Activated CD8-positive, alpha-beta memory T cell treated with anti-CD3 and anti-CD28 coated beads for 36 hours (primary cell): ENCODE measurements at regions not wholly inside any gene's neighbourhood (a gene's known extent, or its start where the extent isn't known, plus 50 kb on each side); places are given as distances from the start of the nearest gene placed in this dataset.
"Not testable (repeated sequence)": the region's sequence is repeated elsewhere in the genome, so short reads cannot be mapped to it uniquely, and the experiment has no call there.

Experiments used
- CTCF ChIA-PET: fragments of 350-600 bp; sonication (Branson Sonifier 250); formaldehyde crosslinking; loops from one replicate; lab custom pipeline; 2021; ENCODE audit warnings: antibody characterized with exemption; lab: Charles Lee
- POLR2A ChIA-PET: fragments of 350-600 bp; sonication (Branson Sonifier 250); formaldehyde crosslinking; loops from one replicate; lab custom pipeline; 2021; ENCODE audit warnings: antibody characterized with exemption; lab: Charles Lee

DNA sequence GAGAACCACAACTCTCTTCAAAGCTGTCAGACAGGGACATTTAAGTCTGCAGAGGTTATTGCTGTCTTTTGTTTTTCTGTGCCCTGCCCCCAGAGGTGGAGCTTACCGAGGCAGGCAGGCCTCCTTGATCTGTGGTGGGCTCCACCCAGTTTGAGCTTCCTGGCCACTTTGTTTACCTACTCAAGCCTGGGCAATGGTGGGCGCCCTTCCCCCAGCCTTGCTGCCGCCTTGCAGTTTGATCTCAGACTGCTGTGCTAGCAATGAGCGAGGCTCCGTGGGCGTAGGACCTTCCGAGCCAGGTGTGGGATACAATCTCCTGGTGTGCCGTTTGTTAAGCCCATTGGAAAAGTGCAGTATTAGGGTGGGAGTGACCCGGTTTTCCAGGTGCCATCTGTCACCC, 822.1 kb downstream of the KCNMA1 start:
- POLR2A ChIA-PET, CTCF ChIA-PET: not testable (repeated sequence)

DNA sequence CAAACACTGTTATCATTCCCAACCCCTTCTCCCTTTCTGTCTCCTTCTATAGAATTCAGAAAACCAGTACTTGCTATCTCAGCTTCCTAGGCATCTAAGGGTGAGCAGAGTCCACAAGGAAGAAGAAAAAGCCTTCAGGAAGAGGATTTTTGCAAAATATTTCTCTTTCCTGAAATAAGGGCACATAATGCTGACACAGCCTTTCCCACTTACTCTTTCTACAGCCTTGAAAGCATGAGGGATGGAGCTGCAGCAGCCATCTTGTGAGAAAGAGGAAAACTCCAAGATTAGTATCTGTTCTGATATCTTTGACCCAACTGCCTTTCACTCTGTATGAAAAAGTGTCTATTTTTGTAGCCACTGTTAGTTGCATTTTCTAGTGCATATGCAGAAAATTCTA, 826.2 kb downstream of the KCNMA1 start:
- POLR2A ChIA-PET, result no interaction called here
- CTCF ChIA-PET, result no interaction called here

DNA sequence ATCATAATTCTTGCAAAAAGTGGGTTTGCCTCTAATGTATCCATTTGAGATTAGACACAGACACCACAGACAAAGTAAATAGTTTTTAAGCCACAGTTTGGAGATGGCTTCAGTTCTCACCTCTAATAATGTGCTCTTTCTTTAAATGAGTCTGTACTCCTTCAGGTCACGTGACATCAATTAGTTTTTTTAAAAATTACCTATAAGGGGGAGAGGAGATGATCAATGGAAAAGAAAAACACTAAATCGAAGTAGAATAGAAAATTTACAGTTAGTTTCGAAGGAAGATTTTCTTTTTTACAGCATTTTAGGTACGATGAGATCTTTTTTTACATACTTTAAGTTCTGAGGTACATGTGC, 849.2 kb downstream of the KCNMA1 start:
- ChIA-PET POLR2A (no interaction called here), CTCF (no interaction called here)

DNA sequence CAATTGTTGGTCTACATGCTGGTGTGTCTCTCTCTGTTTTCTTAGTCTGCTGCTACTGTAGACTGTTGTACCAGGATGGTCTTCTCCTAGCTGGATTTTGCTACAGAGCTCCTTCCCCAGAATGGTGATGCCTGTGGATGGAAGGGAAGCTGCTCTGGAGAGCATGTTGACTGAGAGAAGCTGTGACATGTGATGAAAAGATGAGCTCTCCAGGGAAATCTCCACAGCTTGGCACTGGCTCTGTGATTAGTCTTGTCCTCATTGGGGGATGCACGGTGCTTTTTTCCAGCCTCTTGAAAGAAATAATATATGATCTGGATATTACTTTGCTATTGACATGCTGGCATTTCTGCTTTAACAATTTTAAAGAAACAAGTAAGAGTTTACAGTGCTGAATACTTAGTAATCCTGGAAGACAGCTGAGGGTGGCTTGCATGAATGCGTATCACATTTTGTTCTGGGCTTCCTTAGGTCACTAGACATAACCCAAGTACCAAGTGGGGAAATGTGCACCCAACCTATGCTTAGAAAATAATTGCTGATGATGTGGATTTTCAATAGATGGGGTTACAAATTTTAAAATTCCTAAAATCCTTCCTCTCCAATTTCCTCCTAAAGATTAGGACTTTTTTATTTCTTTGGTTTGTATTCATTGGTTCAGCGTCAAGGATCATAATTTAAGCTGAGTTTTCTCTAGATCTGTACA, 849.7 kb downstream of the KCNMA1 start:
- POLR2A ChIA-PET, result no interaction called here
- CTCF ChIA-PET, result no interaction called here

DNA sequence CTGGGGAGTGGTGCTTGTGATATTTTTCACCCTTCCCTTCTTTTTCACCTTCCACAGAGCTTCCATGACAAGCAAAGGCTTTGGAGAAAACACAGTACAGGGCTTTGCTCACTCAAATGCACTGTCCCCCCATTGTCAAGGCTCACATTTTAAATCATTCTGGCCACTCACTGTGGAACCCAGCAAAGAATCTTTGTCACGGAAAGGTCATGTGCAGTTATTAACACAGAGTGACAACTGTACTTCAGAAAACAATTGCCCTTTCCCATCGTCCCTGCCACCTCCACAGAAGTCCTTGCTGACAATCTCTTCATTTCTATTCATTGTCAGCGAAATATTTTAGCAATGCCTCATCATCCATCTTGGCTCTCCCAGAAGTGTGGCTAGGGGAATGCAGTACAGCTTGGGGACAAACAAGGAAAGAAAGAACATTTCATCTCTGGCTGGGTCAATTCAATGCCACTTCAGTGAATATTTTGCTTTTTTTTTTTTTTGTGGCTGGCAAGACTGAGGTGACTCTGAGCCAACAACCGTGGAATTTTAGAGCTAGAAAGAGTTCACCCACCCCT, 851.0 kb downstream of the KCNMA1 start:
- POLR2A ChIA-PET, result no interaction called here
- CTCF ChIA-PET, result no interaction called here

DNA sequence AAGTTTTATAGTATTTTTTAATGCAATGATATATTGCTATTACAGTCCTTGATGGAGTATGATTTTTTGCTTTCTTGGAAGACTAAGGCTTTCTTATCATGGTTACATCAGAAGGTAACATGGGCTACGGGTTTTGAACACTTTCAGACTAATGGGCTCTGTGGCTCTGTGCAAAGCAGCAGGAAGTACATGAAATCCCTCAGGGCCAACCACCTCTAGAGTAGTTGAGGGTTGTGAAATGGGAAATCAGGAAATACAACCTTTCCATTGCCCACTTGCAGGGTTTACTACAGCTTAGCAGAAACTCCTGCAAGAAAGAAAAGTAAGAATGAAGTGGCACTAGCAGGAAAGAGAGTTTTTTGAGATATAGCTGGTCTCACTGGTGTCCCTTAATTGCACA, 853.5 kb downstream of the KCNMA1 start:
- ChIA-PET CTCF (no interaction called here), POLR2A (no interaction called here)

DNA sequence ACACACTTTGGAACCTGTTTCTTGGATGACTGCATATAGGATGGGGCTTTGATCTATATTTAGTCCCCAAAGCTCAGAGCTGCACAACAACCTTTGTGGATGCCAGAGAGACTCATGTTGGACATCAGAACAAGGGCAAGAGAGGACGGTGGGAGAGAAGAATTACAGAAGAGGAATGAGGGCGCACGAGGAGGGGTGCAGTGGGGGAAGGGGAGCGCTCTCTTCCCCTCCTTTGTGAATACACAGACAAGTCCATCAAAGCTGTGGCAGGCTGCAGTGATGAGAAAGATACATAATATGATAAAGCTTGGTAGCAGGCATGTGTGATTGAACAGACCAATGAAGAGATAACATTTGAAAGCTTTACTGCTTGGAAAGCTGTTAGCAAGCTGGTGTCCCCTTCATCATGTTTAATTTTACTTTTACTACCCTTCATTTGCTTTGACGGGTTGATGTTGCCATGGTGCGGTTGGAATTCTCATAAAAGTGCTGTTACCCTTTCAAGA, 857.8 kb downstream of the KCNMA1 start:
- CTCF ChIA-PET, result no interaction called here
- POLR2A ChIA-PET, result no interaction called here

DNA sequence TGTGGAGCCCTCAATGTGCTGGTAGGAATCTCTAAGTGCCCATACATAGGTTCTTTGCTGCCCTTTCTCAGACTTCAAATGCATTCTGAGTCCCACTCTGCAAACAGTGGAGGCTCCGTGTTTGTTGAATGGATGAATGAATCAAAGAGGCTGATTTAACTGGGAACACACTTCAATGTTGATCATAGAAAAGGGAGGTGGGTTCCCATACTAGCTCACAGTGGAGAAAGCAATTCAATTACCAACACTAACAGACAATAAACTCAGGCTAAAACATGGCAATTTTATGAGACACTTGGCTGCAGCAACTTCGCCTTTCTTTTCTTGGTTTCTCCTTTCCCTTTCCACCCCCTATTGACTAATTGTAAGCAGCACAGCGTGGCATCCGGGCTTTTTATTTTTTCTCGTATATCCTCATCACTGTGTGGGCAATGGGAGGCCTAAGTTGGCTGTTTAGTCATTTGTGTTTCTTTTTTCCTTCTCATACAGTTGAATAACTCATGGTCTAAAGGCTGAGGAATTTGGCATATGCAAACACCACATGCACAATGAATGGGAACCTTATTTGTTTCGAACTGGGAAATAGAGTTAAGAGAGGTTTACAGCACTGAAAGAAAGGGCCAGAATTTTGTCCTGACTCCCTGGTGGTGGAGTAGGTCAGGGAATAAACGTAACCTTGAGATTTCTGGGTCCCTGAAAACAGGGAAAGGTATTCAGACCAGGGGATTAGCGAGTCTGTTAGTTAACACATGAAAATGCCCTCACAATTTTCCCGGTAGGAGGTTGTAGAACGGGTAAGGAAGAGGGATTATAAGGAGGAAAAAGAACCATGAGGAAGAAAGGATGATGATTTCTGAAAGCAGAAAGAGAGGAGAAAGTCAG, 858.5 kb downstream of the KCNMA1 start:
- ChIA-PET CTCF (no interaction called here), POLR2A (no interaction called here)

DNA sequence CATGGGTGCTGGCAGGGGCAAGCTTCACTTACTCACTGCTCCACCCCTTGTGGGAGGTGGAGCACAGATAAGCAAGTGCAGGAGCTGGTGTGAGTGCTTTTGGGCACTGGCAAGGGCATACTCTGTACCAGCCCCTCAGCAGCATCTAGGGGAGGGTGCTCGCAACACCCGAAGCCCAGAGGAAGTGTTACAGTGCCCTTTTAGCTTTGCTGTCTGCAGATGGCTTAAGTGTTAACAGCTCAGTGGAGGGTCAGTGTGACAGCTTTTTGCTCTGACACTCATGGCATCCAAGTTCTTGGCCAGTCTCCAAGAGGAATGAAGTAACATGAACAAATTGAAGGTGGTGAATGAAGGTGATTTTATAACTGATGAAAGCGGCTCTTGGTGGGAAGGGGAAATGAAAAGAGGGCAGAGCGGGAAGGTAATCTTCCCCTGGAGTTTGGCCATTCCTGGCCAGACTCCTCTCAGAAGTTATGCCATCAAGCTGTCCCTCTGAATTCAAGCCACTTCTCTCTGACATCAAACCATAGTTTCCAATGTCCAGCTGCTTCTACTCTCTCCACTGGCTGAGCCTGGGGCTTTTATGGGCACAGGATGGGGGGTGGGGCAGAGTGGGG, 862.5 kb downstream of the KCNMA1 start:
- ChIA-PET POLR2A (no interaction called here), CTCF (no interaction called here)

DNA sequence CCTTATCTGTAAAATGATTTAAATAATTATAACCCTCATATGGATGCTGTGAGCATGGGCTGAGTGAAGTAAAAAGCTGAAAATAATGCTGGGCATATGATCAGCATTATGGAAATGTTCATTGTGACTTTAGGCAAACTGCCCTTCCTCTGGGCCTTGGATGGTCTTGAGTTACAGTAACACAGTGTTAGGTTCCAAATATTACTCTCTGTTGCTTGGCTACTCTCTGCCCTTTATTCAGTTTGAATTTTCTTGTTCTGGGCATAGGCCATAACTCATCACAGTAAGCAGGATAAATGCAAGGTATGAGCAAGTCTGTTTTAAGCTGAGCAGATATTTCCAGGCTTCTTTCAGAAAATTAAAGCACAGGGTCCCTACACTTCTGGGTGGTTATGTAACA, 868.0 kb downstream of the KCNMA1 start:
- ChIA-PET POLR2A (no interaction called here), CTCF (no interaction called here)

DNA sequence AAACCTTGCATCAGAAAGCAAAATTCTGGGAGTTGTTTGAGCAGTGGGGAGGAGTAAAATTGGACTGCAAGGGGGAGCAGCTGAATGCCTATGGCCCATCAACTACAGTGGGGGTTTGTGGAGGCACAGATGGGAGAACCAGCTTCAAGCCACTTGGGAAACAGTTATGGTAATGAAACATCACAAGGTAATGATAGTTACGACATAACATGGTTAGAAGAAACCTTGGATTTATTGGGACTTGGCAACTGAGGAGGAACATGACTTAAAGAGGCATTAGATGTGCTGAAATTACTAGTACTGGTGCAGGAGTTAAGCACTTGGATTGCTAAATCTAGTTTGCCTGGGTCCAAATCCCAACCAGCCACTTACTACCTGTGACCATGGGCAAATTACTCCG, 868.4 kb downstream of the KCNMA1 start:
- ChIA-PET POLR2A (no interaction called here), CTCF (no interaction called here)

DNA sequence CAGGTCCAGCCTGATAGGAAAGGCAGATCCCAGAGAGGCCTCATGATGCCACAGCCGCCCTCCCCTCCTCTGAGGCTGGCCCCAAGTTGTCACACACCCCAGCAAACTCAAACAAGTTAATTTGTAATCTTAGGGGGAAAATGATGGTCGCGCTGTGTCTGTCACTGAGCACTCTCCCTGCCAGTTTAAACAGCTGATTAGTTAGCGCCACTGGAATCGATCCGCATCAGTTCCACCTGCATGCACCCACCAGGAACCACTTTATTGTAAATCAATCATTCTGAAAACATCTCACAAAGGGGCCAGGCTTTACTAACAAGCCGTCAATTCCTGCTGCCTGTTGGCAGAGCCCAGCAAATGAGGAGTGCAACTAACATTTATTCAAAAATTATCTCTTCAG, 870.9 kb downstream of the KCNMA1 start:
- CTCF ChIA-PET, result no interaction called here
- POLR2A ChIA-PET, result no interaction called here

DNA sequence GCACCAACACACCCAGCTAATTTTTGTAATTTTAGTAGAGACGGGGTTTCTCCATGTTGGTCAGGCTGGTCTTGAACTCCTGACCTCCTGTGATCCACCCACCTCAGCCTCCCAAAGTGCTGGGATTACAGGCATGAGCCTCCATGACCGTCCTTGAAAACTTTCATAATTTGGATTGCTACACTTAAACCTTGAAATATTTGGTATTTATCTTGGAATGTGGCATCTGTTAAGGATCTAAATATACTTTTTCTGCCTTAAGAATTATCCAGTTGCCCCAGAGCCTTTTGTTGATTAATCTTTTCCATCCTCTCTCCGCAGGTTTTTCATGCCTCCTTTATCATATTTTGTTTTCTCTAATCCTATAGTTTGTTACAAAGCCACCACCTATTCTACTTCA, 872.7 kb downstream of the KCNMA1 start:
- CTCF ChIA-PET, POLR2A ChIA-PET: not testable (repeated sequence)

DNA sequence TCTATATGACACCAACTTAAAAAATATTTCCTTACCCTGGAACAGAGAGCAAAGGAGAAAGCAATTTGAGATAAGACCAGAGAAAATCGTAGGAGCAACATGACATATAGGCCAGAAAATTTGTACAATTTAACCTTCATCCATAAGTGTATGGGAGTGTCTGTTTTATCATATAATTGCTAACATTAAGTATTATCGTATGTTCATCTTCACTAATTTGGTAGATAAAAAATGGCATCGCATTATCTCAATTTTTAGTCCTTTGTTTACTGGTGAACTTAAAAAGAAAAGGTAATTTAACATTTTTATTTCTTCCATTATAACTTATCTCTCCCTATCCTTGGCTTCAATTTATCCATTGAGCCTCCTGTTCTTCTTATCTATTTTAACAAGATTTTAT, 873.4 kb downstream of the KCNMA1 start:
- ChIA-PET CTCF (no interaction called here), POLR2A (no interaction called here)

DNA sequence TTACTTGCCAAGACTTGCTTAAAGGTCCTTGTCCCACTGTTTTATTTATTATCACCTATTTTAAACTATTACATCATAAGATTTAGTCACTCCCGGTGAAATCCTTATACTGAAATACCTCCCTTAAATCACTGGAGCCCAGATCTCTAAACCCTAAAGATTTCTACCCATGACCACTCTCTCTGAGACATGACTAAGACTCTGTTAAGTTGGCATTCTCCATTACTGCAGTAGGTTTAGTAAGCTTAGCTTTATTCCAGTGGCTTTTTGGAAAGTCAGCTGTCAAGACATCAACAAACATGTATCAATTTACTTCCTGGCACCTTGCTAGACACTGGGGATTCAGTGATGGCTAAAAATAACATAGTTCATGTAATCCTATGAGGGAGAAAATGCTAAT, 874.2 kb downstream of the KCNMA1 start:
- CTCF ChIA-PET, result no interaction called here

DNA sequence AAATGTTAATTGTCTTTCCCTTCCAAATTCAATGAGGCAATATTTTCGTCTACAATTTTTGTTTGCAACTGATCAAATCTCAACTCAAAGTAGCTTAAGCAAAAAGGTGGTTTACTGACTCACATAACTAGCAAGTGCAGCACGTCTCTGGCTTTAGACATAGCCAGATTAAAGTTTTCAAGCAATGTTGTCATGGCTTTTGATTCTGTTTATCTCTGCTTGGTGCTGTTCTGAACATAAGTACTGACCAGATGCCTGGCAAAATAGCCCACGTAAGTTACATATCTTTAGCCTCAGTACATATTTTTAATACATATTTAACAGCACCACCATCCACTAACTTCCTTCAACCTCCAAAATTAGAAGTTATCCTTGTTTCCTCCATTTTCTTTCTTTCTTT, 877.9 kb downstream of the KCNMA1 start:
- ChIA-PET CTCF (no interaction called here), POLR2A (no interaction called here)

More for the DNA sequence above, 874.2 kb downstream of the KCNMA1 start:
- POLR2A ChIA-PET, result no interaction called here

DNA sequence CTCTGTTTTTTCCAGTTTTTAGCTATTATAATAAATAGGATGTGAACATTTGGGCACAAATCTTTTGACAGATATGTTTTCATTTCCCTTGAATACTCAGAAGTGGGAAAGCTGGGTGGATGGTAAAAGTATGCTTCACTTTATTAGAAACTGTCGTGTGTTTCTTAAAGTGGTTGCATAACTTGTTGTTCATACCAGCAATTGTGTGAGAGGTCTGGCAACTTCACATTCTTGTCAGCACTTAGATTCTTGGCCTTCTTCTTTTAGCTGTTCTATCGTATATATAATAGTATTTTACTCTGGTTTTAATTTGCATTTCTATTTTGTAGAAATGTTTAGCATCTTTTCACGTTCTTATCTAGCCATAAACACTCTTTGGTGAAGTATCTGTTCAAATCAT, 894.4 kb downstream of the KCNMA1 start:
- POLR2A ChIA-PET, result no interaction called here
- CTCF ChIA-PET, result no interaction called here

DNA sequence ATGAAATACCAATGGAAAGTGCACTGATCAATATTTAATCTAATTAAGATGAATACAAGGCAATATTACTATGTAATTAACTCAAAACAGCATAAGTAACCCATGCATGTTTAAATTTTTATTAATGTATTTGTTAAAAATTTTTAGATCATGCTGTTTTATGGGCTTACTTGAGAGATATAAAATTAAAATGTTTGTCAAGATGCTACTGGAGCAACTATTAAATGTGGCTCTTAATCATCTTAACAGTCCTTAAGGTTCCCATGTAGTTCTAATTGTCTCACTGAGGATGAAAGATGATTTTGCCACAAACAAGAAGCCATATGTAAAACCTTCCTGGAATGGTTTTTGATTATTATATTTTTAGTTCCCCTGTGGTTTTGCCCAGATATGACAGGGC, 897.1 kb downstream of the KCNMA1 start:
- ChIA-PET CTCF (no interaction called here), POLR2A (no interaction called here)

DNA sequence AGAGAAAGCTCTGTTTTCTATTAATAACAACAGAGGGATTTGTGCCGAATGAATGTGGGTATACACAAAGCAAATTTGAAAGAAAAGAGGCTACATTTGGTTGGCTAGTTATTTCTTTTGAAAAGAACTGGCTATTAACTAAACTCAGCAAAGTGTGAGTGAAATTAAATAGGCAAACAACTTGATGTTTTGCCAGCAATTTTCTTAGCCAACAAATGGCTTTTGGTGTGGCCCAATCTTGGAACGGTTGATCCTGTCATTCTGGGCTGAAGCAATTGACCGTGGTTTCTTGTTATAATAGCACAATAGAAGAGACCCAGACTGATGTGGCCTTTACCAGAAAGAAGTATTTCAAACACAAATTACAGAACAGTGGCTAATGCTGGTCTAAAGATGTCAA, 898.6 kb downstream of the KCNMA1 start:
- POLR2A ChIA-PET, result no interaction called here
- CTCF ChIA-PET, result no interaction called here

DNA sequence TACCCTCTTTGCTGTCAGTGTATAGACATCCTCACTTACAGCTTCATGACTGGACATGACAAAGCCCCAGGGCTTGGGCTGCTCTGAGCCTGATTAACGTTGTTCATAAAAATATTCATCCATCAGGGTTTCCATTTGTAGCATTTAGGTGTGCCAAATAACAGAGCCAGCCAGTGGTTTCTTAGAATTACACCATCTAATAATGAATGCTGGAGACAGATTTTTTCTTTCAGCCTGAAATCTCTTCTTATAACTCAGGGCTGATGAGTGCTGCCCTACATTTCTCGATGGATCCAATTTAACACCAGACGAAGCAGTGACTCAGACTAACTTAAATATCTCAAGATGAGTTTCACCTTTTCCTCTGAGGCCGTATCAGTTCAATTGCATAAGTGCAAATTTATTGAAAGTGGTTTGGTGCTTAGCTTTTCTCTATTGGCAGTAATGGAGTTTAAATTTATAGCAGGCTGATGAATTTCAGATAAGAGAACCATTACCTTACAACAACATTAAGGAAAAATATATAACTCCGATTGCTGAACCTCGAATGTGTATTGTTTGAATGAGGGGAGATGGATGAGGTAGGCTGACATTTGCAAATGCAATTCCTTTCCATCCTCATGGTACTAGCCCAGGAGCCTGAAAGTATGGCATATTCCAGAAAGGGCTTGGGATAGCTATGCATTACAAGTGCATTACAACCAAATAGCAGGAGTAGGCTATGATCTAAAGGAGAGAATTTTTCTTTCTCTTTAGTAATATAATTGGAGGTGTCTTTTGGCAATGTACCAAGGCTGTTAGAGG, 900.6 kb downstream of the KCNMA1 start:
- ChIA-PET CTCF (no interaction called here), POLR2A (no interaction called here)
